ENCODE measurements at regions not wholly inside any gene's neighbourhood (a gene's known extent, or its start where the extent isn't known, plus 50 kb on each side); places are given as distances from the start of the nearest gene placed in this dataset.

DNA sequence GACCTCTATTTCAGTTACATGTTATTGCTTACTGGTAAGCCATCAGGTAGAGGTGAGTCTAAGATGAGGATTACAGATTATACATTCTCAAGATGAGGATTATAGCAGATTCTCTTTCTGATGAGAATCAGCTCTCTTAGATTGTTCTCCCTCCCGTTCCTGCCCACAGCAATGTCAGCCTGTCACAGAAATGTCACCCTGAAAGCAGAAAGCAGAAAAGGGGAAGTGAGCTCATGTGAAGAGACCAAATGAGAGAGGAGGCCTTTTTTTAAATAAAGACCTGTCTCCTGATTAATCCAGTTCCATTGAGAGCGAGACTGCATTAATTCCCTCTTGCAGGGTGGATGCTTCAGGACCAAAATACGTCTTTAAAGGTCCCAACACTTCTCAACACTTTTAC, 445.6 kb downstream of the KCTD12 start:
- WGBS, 2 donors, result 59 to 74% methylated on average over 3 of the region's 3 CpGs
- Histone ChIP-seq H3K9me3 (no peaks in the 10 kb centered on the region), H3K27me3 (no peaks in the 10 kb centered on the region), H3K36me3 (no peaks in the 10 kb centered on the region), H3K27ac (no peak overlapping the region), H3K4me3 (no peak overlapping the region), H3K4me1 (no peaks in the 10 kb centered on the region)
- no peak for TF ChIP-seq EP300 (IDR thresholded peaks at IDR 0.05)
- no peak for TF ChIP-seq POLR2A (IDR thresholded peaks at IDR 0.05)
- TF ChIP-seq, protein P1, sequence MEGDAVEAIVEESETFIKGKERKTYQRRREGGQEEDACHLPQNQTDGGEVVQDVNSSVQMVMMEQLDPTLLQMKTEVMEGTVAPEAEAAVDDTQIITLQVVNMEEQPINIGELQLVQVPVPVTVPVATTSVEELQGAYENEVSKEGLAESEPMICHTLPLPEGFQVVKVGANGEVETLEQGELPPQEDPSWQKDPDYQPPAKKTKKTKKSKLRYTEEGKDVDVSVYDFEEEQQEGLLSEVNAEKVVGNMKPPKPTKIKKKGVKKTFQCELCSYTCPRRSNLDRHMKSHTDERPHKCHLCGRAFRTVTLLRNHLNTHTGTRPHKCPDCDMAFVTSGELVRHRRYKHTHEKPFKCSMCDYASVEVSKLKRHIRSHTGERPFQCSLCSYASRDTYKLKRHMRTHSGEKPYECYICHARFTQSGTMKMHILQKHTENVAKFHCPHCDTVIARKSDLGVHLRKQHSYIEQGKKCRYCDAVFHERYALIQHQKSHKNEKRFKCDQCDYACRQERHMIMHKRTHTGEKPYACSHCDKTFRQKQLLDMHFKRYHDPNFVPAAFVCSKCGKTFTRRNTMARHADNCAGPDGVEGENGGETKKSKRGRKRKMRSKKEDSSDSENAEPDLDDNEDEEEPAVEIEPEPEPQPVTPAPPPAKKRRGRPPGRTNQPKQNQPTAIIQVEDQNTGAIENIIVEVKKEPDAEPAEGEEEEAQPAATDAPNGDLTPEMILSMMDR (IDR thresholded peaks at IDR 0.05), result no peak
- TF ChIP-seq POLR2AphosphoS5 (IDR thresholded peaks at IDR 0.05), result no peak
- no peak for DNase-seq
- intact Hi-C loops (cut with DNase I), result no loop called here

DNA sequence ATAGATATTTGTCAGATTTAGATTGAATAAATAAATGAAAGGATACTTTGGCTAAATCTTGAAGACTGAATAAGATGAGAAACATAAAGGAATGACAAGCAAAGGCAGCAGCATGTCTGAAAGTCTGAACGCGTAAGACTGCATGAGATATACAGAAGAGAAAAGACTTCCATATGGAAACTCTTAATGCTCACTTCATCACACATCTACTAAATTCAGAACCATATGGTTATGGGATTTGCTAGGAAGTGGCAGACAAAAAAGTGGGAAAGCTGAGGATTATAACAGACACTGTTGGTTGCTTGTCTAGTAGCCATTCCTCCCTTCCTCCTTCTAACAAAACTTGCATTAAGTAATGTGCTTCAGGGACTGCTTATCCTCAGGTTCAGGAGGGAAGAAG, 446.7 kb downstream of the KCTD12 start:
- TF ChIP-seq POLR2AphosphoS5 (IDR thresholded peaks at IDR 0.05) (no peak), EP300 (IDR thresholded peaks at IDR 0.05) (no peak), POLR2A (IDR thresholded peaks at IDR 0.05) (no peak)
- TF ChIP-seq, protein P1 (IDR thresholded peaks at IDR 0.05), result no peak
- no peaks in the 10 kb centered on the region for H3K27me3 ChIP-seq
- no peaks in the 10 kb centered on the region for H3K4me1 ChIP-seq
- H3K9me3 ChIP-seq, result no peaks in the 10 kb centered on the region
- H3K4me3 ChIP-seq, result no peak overlapping the region
- no peak for DNase-seq
- 88 to 95% methylated on average over 2 of the region's 2 CpGs for WGBS, 2 donors
- H3K27ac ChIP-seq, result no peak overlapping the region
- H3K36me3 ChIP-seq, result no peaks in the 10 kb centered on the region
- intact Hi-C loops (cut with DNase I), result no loop called here

GRCh38 chr13:76438050-76438449, 448.2 kb downstream of the KCTD12 start:
- Histone ChIP-seq H3K27me3 (no peaks in the 10 kb centered on the region), H3K9me3 (no peaks in the 10 kb centered on the region), H3K4me3 (no peak overlapping the region), H3K27ac (no peak overlapping the region), H3K4me1 (no peaks in the 10 kb centered on the region), H3K36me3 (no peaks in the 10 kb centered on the region)
- TF ChIP-seq EP300 (IDR thresholded peaks at IDR 0.05) (no peak), POLR2A (IDR thresholded peaks at IDR 0.05) (no peak), POLR2AphosphoS5 (IDR thresholded peaks at IDR 0.05) (no peak)
- TF ChIP-seq, protein P1 (IDR thresholded peaks at IDR 0.05), result no peak
- intact Hi-C loops (cut with DNase I), result no loop called here
- WGBS, 2 donors, result 88 to 92% methylated on average over 2 of the region's 2 CpGs
- no peak for DNase-seq

DNA sequence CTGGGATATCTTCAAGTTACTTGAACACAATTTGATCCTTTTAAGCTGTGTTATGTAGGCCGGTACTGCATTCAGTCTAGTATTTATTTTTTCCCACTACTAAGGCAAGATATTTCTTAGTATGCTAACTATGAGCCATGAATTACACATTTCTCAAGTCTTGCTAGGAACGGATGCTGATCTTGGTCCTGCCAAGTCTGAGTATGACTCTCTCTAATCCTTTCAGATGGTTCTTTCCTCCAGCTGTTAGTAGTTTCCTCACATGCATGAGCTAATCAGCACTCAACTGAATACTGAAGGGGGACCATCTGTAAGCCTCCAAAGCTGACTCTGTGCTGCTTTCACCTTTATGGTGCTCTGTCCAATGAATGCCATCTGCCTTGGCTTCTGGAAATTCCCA, 460.3 kb downstream of the KCTD12 start:
- H3K9me3 ChIP-seq, result no peaks in the 10 kb centered on the region
- no peaks in the 10 kb centered on the region for H3K4me1 ChIP-seq
- intact Hi-C loops (cut with DNase I), result no loop called here
- no peaks in the 10 kb centered on the region for H3K27me3 ChIP-seq
- DNase-seq, result no peak
- TF ChIP-seq, protein P1 (IDR thresholded peaks at IDR 0.05), result no peak
- TF ChIP-seq EP300 (IDR thresholded peaks at IDR 0.05) (no peak), POLR2A (IDR thresholded peaks at IDR 0.05) (no peak), POLR2AphosphoS5 (IDR thresholded peaks at IDR 0.05) (no peak)
- no peaks in the 10 kb centered on the region for H3K36me3 ChIP-seq
- H3K4me3 ChIP-seq, result no peak overlapping the region
- H3K27ac ChIP-seq, result peak overlapping the region in 2 of 4 donors; percentile 3 to 38
- 65 to 75% methylated on average over 2 of the region's 2 CpGs for WGBS, 2 donors

DNA sequence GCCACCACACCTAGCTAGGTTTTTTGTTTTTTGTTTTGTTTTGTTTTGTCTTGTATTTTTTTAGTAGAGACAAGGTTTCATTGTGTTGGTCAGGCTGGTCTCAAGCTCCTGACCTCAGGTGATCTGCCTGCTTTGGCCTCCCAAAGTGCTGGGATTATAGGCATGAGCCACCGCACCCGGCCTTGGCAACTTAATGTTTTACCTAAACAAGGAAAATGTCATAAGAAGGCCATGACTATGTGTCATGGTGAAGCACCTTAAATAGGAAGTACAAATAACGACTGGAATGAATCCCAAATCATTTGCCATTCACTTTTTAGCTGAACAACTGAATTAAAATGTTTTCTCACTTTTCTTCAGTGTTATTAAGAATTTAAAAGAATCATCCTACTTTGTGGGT, 465.2 kb downstream of the KCTD12 start:
- H3K4me1 ChIP-seq, result no peaks in the 10 kb centered on the region
- TF ChIP-seq, protein P1 (IDR thresholded peaks at IDR 0.05), result no peak
- TF ChIP-seq POLR2A (IDR thresholded peaks at IDR 0.05) (no peak), POLR2AphosphoS5 (IDR thresholded peaks at IDR 0.05) (no peak), EP300 (IDR thresholded peaks at IDR 0.05) (no peak)
- no peak overlapping the region for H3K27ac ChIP-seq
- H3K27me3 ChIP-seq, result no peaks in the 10 kb centered on the region
- no peak overlapping the region for H3K4me3 ChIP-seq
- intact Hi-C loops (cut with DNase I), result no loop called here
- H3K36me3 ChIP-seq, result no peaks in the 10 kb centered on the region
- WGBS, 2 donors, result 48 to 68% methylated on average over 3 of the region's 3 CpGs
- H3K9me3 ChIP-seq, result no peaks in the 10 kb centered on the region
- no peak for DNase-seq

Measured in sigmoid colon (tissue), 6 donors.